Esophagus mucosa (tissue), 1 donor: ENCODE measurements at regions not wholly inside any gene's neighbourhood (a gene's known extent, or its start where the extent isn't known, plus 50 kb on each side); places are given as distances from the start of the nearest gene placed in this dataset.

Experiments used
- ATAC-seq: fragments of 200-7000 bp; cut with Tn5 transposase; one replicate; pipeline ENCODE4 v1.9.1; 2020
- donor health status: DM: yes; HTN: yes; CAD: no.

GRCh38 chr13:72217142-72217541 lies 350.1 kb upstream of the DACH1 start:
- ATAC-seq: no peak

- peak; percentile 36 for ATAC-seq
These were observed 341.2 kb upstream of the DACH1 start for GRCh38 chr13:72208112-72208645.

- peak; percentile 38 for ATAC-seq
These were observed 338.8 kb upstream of the DACH1 start for GRCh38 chr13:72205773-72206172.

- no peak for ATAC-seq
These were observed 337.3 kb upstream of the DACH1 start for GRCh38 chr13:72204291-72204690.

GRCh38 chr13:72201726-72202125 lies 334.7 kb upstream of the DACH1 start:
- no peak for ATAC-seq

- no peak for ATAC-seq
These were observed 332.6 kb upstream of the DACH1 start for GRCh38 chr13:72199640-72200039.

GRCh38 chr13:72198967-72199560 lies 332.1 kb upstream of the DACH1 start:
- no peak for ATAC-seq

- no peak for ATAC-seq
These were observed 331.0 kb upstream of the DACH1 start for GRCh38 chr13:72198042-72198441.

- no peak for ATAC-seq
These were observed 328.2 kb upstream of the DACH1 start for GRCh38 chr13:72195044-72195704.

GRCh38 chr13:72194523-72194922 lies 327.5 kb upstream of the DACH1 start:
- ATAC-seq: no peak

GRCh38 chr13:72186730-72187422 lies 319.9 kb upstream of the DACH1 start:
- peak; percentile 86 for ATAC-seq

- no peak for ATAC-seq
These were observed 318.8 kb upstream of the DACH1 start for GRCh38 chr13:72185776-72186175.

- ATAC-seq: no peak
These were observed 314.7 kb upstream of the DACH1 start for GRCh38 chr13:72181661-72182060.

- peak; percentile 74 for ATAC-seq
These were observed 313.4 kb upstream of the DACH1 start for GRCh38 chr13:72180253-72180952.

- no peak for ATAC-seq
These were observed 307.5 kb upstream of the DACH1 start for GRCh38 chr13:72174549-72174948.

- ATAC-seq: no peak
These were observed 303.6 kb upstream of the DACH1 start for GRCh38 chr13:72170571-72170970.

- ATAC-seq: no peak
These were observed 301.3 kb upstream of the DACH1 start for GRCh38 chr13:72168126-72168855.

- no peak for ATAC-seq
These were observed 299.2 kb upstream of the DACH1 start for GRCh38 chr13:72166102-72166650.

GRCh38 chr13:72165276-72165675 lies 298.3 kb upstream of the DACH1 start:
- no peak for ATAC-seq

- no peak for ATAC-seq
These were observed 297.8 kb upstream of the DACH1 start for GRCh38 chr13:72164811-72165210.

GRCh38 chr13:72163678-72164077 lies 296.7 kb upstream of the DACH1 start:
- no peak for ATAC-seq

GRCh38 chr13:72160977-72161376 lies 294.0 kb upstream of the DACH1 start:
- ATAC-seq: no peak
